ENCODE measurements at regions not wholly inside any gene's neighbourhood (a gene's known extent, or its start where the extent isn't known, plus 50 kb on each side); places are given as distances from the start of the nearest gene placed in this dataset.

DNA sequence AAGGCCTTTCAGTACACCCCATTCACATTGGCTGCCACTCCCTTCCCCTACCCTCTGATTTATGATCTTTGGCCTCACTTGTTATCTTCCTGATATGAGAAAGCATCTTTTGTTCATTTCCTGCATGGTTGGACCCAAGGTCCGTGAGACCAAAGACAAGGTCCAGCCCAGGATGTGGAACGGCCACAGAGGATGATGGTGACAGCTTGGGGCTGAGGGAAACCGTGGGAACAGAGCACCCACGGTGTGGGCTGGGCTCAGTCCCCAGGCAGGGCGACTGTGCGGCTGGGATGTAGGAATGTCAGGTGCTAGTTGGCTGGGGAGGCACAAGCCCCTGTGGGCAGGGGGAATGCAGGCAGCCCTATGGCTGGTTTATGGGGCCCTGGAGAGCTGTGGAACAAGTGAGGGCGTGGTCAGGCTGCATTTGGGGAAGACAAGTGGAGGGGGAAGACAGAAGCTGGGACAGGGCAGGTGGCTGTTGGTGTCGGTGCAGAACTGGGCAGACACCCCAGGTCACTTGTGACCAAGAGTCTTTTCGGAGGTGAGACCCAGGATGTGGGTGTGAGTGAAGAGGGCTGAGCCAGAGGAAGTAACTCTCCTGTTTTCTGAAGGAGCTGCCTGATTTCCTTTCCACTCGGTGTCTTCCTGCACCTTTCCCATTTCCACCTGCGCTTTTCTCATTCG lies 51.7 kb upstream of the IGFBP3 start:
- no peak for DNase-seq

DNA sequence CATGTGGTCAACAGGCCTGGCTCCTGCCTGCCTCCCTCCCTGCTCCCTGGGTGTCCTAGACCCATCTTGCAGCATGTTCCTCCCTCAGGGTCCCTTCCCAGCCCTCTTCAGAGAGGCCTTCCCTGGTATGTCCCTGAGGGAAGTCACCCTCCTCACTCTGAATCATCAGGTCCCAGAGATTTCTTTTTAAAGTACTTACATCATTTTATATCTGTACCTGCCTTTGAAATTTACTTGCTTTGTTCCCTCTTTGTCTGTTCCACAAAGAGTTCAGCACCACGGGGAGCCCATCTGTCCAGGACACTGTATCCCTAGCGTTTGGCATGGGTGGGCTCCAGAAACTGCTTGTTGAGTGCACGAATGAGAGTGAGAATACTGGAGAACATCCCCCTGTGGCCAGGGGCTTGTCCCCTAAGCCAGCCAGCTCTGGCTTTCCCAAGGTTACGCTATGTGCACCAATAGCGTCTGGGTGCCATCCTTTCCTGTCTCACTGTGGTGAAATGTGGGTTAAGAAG lies 50.6 kb upstream of the IGFBP3 start:
- no peak for DNase-seq

DNA sequence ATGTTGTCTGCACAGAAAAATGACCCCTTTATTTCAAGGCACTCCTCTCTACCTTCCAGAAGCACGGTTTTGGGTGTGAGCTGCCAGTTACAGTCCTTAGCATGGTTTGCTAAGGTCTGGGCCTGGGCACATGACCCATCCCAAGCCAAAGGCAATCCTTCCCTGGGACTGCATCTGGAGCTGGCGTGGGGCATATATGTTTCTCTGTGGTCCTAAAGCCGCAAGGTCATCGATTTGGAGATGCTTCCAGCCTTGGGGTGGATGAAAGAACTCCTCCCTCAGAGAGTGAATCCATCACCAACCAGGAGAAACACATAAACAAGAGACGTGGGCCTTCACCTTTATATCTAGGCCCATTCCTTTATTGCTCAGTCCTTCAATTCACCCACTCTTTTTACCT lies 50.1 kb upstream of the IGFBP3 start:
- no peak for DNase-seq
